Thyroid gland (tissue), 4 donors: ENCODE measurements at regions not wholly inside any gene's neighbourhood (a gene's known extent, or its start where the extent isn't known, plus 50 kb on each side); places are given as distances from the start of the nearest gene placed in this dataset.

Experiments used
- POLR2A ChIP-seq, 2 donors: fragments of 450-650 bp; IDR thresholded peaks; one replicate each; pipeline ENCODE4 v1.6.1; 2017; ENCODE audit warnings: antibody characterized with exemption in 2 of 2, mild to moderate bottlenecking in 2 of 2, moderate library complexity in 1 of 2
- TF ChIP-seq, protein P1 (sequence below), 6 experiments: fragments of 200-600 bp in 3 of 6; fragments of 450-650 bp in 3 of 6; sonication (generic) in 3 of 6; IDR thresholded peaks; one replicate each; pipeline ENCODE4 v1.5.1; 2016 to 2019; ENCODE audit warnings: antibody characterized with exemption in 6 of 6, mild to moderate bottlenecking in 2 of 6, inconsistent platforms in 1 of 6, moderate library complexity in 1 of 6

DNA sequence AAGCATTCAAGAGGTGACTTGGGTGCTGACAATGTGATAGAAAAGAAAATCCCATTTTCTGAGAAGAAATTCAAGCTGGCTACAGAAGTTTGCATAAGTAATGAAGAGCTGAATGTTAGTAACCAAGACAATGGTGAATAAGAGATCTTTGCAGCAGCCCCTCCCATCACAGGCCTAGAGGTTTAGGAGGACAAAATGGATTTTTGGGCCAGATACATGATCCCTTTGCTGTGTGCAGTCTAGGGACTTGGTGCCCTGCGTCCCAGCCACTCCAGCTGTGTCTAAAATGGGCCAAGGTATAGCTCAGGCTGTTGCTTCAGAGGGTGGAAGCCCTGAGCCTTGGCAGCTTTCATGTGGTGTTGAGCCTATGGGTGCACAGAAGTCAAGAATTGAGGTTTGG, 107.0 kb upstream of the EPHA5 start:
- TF ChIP-seq, protein P1, sequence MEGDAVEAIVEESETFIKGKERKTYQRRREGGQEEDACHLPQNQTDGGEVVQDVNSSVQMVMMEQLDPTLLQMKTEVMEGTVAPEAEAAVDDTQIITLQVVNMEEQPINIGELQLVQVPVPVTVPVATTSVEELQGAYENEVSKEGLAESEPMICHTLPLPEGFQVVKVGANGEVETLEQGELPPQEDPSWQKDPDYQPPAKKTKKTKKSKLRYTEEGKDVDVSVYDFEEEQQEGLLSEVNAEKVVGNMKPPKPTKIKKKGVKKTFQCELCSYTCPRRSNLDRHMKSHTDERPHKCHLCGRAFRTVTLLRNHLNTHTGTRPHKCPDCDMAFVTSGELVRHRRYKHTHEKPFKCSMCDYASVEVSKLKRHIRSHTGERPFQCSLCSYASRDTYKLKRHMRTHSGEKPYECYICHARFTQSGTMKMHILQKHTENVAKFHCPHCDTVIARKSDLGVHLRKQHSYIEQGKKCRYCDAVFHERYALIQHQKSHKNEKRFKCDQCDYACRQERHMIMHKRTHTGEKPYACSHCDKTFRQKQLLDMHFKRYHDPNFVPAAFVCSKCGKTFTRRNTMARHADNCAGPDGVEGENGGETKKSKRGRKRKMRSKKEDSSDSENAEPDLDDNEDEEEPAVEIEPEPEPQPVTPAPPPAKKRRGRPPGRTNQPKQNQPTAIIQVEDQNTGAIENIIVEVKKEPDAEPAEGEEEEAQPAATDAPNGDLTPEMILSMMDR (IDR thresholded peaks at IDR 0.05): no peak
- TF ChIP-seq POLR2A (IDR thresholded peaks at IDR 0.05): no peak
